HUDEP-2 (cell line): ENCODE measurements at regions not wholly inside any gene's neighbourhood (a gene's known extent, or its start where the extent isn't known, plus 50 kb on each side); places are given as distances from the start of the nearest gene placed in this dataset.

ENCODE experiments used
- DNase-seq, 76 experiments: peaks; one replicate each; lab custom pipeline; 2025; ENCODE audit not compliant: unreplicated experiment in 76 of 76; lab: John Stamatoyannopoulos, UW

- DNase-seq = no peak
Measured at GRCh38 chr4:41359422-41359775, 102.7 kb downstream of the UCHL1 start.

GRCh38 chr4:41359836-41360213 lies 103.1 kb downstream of the UCHL1 start:
- no peak for DNase-seq

- DNase-seq = no peak
Measured at GRCh38 chr4:41360214-41360920, 103.6 kb downstream of the UCHL1 start.

GRCh38 chr4:41360921-41361793 lies 104.4 kb downstream of the UCHL1 start:
- no peak for DNase-seq

GRCh38 chr4:41361794-41362526 lies 105.2 kb downstream of the UCHL1 start:
- no peak for DNase-seq

- DNase-seq = no peak
Measured at GRCh38 chr4:41362621-41363383, 106.1 kb downstream of the UCHL1 start.

GRCh38 chr4:41363384-41363981 lies 106.8 kb downstream of the UCHL1 start:
- no peak for DNase-seq

- no peak for DNase-seq
Measured at GRCh38 chr4:41364876-41365275, 108.1 kb downstream of the UCHL1 start.

GRCh38 chr4:41365681-41366080 lies 109.0 kb downstream of the UCHL1 start:
- DNase-seq = no peak

- no peak for DNase-seq
Measured at GRCh38 chr4:41366911-41367517, 110.3 kb downstream of the UCHL1 start.

- no peak for DNase-seq
Measured at GRCh38 chr4:41369680-41370079, 113.0 kb downstream of the UCHL1 start.

GRCh38 chr4:41373221-41373620 lies 116.5 kb downstream of the UCHL1 start:
- DNase-seq = no peak

- DNase-seq = no peak
Measured at GRCh38 chr4:41374490-41374889, 117.8 kb downstream of the UCHL1 start.

GRCh38 chr4:41375561-41375960 lies 118.8 kb downstream of the UCHL1 start:
- DNase-seq = no peak

- DNase-seq = no peak
Measured at GRCh38 chr4:41377196-41377595, 120.5 kb downstream of the UCHL1 start.

- no peak for DNase-seq
Measured at GRCh38 chr4:41379230-41379629, 122.5 kb downstream of the UCHL1 start.

- DNase-seq = no peak
Measured at GRCh38 chr4:41380511-41381157, 123.9 kb downstream of the UCHL1 start.

- no peak for DNase-seq
Measured at GRCh38 chr4:41381384-41381783, 124.7 kb downstream of the UCHL1 start.

GRCh38 chr4:41384992-41385391 lies 128.3 kb downstream of the UCHL1 start:
- peak in 5 of 76 experiments; percentile 0 to 2 (median 1) for DNase-seq
